Iris pigment epithelial cell (primary cell): ENCODE measurements at regions not wholly inside any gene's neighbourhood (a gene's known extent, or its start where the extent isn't known, plus 50 kb on each side); places are given as distances from the start of the nearest gene placed in this dataset.
"Not testable (repeated sequence)": the region's sequence is repeated elsewhere in the genome, so short reads cannot be mapped to it uniquely, and the experiment has no call there.

Source experiments
- DNase-seq: peaks from one replicate; pipeline ENCODE4 v3.0.0-alpha.2; 2011; ENCODE audit warnings: low read depth

- not testable (repeated sequence) for DNase-seq
Observed at GRCh38 chr18:60013148-60013547, 113.4 kb downstream of the PMAIP1 start.

- DNase-seq: no peak
Observed at GRCh38 chr18:60010984-60011383, 111.2 kb downstream of the PMAIP1 start.

GRCh38 chr18:60010513-60010912 lies 110.7 kb downstream of the PMAIP1 start:
- no peak for DNase-seq

GRCh38 chr18:60007661-60008060 lies 107.9 kb downstream of the PMAIP1 start:
- DNase-seq: no peak

- DNase-seq: no peak
Observed at GRCh38 chr18:60003610-60004185, 103.9 kb downstream of the PMAIP1 start.

DNA sequence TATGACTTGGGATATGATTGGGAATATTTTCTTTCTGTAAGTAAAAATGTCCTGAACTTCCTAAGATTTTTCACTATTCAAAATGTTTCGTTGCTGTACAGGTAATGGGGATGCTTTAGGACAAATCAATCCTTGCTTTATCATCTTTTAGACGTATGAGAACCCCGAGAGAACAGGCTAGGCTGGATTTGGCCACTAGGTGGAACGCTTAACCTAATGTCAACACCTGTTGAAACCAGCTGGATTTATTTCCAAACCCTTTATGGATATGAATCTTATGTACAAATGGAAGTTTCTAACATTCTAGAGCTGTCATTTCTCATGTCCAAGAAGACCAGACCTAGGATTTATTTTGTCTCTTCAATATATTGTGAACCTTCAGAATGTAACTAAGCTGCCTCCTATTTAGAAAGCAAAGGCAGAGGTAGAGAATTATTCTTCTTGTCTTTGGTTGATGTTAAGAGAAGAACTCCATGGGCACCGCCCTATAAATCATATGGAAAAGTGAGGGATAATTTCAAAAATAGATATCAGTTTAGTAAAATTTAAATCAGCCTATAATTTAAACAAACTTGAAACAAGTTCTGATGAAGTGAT lies 96.7 kb downstream of the PMAIP1 start:
- peak; percentile 68 for DNase-seq

GRCh38 chr18:59994357-59994756 lies 94.6 kb downstream of the PMAIP1 start:
- DNase-seq: no peak

GRCh38 chr18:59993560-59993959 lies 93.8 kb downstream of the PMAIP1 start:
- DNase-seq: peak; percentile 12

DNA sequence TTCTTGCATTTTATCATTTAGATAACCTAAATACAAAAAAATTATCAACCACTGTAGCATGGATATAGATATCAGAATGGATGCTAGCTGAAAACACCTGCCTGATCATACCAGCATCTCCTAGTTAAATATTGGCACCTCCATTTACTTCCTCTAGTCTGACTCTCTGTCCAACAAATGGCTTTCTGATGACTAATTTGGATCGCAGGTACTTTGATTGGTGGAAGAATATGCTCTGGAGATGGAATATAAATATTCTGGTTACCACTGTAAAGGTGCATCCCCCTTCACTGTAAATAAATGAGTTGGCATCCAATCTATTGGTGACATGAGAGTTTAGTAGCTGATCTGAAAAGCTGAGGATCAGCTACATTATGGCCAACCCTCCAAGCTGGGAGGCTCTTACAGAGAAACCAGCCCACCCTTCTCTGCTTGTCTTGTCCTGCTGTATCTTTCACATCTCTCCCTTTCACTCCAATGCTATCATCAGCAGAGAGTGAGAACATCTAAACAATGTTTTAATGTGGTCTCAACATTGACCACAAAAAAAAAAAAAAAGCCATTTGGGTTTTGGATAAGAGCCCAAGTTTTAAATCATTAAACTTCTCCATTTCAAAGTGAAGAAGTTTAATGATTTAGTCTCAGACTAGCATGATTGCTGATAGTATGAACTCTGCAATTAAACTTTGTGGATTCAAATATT lies 90.5 kb downstream of the PMAIP1 start:
- DNase-seq: no peak

- peak; percentile 71 for DNase-seq
Observed at GRCh38 chr18:59988098-59988706, 88.4 kb downstream of the PMAIP1 start.

DNA sequence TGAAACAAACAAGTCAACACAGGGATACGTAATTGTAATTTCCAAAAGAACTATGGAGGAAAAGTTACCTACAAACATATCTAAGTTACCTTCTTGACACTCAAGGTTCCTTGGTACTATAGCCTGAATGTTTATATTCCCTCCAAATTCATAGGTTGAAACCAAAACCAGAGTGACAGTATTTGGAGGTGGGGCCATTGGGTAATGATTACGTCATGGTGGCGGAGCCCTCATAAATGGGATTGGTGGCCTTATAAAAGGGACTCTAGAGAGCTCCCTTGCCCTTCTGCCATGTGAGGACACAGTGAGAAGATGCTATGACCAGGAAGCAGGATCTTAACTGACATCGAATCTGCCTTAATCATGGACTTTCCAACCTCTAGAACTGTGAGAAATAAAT lies 87.3 kb downstream of the PMAIP1 start:
- DNase-seq: no peak

GRCh38 chr18:59986139-59986538 lies 86.3 kb downstream of the PMAIP1 start:
- DNase-seq: no peak

GRCh38 chr18:59985289-59985688 lies 85.5 kb downstream of the PMAIP1 start:
- DNase-seq: no peak

GRCh38 chr18:59983506-59983905 lies 83.7 kb downstream of the PMAIP1 start:
- DNase-seq: no peak

- no peak for DNase-seq
Observed at GRCh38 chr18:59980188-59980637, 80.4 kb downstream of the PMAIP1 start.

DNA sequence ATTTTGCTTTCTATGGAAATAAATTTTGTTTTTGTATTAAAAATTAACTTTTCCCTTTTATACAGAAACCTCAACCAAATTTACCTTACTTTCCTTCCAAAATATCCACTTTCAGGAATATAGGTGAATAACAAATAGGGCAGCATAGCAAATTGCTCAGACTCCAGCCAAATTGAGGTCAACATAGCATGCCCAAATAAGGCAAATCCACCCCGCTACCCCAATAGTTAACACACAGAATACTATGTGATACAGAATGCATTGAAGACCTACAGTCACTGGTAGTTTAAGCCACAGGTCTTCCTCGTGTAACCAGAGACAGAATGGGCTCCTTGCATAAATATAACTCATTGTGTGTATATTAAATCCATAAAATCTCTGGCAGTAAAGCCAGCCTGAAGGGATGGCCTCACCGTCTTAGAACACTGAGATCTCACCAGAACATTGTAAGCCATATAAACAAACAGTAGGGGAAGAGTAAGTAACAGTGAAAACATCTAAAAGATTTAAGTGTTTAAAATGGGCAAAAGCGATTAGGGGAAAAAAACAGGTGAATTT lies 72.2 kb downstream of the PMAIP1 start:
- peak; percentile 12 for DNase-seq

GRCh38 chr18:59971144-59971543 lies 71.3 kb downstream of the PMAIP1 start:
- DNase-seq: not testable (repeated sequence)

DNA sequence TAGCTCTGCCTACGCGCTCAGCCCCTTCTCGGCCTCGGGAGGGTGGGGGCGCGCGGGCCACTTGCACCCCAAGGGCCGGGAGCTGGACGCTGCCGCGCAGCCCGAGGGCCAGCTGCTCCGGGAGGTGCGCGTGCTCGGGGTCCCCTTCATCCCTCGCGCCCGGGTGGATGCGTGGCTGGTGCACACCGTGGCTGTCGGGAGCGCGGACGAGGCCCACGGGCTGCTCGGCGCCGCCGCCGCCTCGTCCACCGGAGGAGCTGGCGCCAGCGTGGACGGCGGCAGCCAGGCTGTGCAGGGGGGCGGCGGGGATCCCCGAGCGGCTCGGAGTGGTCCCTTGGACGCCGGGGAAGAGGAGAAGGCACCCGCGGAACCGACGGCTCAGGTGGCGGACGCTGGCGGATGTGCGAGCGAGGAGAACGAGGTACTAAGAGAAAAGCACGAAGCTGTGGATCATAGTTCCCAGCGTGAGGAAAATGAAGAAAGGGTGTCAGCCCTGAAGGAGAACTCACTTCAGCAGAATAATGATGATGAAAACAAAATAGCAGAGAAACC lies 69.8 kb downstream of the PMAIP1 start:
- not testable (repeated sequence) for DNase-seq

DNA sequence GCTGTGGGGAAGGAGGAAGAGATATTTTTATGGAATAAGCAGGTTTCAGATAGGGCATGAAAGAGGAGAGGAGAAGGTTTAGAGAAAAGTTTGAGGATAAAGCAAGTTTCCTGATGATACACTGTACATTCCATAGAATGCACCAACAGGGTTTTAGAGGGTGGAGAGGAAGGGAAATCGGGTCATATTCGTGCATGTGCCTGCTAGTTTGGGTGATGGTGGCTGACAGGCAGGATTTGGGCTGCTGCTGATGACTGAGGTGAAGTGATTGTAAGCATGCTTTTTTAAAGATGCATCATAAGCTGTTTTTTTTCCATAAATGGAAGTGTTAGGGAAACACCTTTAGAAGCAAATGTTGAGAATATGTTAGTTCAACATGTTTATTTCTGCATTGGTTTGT lies 68.8 kb downstream of the PMAIP1 start:
- no peak for DNase-seq

DNA sequence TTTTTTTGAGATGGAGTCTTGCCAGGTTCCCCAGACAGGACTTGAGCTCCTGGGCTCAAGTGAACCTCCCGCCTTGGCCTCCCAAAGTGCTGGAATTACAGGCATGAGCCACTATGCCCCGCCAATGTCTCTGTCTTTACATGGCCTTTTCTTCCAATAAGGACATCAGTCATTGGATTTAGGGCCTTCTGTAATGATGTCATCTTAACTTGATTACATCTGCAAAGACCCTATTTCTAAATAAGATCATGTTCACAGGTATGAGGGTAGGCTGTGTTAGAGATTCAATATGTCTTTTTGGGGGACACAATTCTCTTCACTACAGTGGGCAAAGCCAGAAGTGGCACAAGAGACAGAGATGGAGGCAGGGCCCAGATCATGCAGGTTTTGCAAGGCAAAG lies 68.1 kb downstream of the PMAIP1 start:
- no peak for DNase-seq

GRCh38 chr18:59966913-59967312 lies 67.1 kb downstream of the PMAIP1 start:
- no peak for DNase-seq

DNA sequence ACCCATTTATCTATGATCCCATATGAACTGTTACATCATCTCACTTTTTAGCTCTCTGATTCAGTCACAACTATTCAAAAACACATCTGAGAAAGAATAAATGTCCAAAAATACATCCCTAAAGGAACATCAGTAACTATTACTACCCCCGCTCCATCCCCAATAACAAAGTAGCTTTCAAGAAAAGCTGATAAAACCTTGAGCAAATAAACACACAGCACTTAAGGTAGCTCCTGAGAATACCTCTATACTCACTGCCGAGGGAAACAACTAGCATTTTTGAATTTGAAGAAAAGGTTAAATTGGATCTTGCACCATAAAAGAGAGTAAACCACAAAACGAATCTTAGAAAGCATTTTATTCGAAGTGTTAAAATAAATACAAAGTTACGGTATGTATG lies 63.4 kb downstream of the PMAIP1 start:
- DNase-seq: no peak
